ENCODE measurements at regions not wholly inside any gene's neighbourhood (a gene's known extent, or its start where the extent isn't known, plus 50 kb on each side); places are given as distances from the start of the nearest gene placed in this dataset.

DNA sequence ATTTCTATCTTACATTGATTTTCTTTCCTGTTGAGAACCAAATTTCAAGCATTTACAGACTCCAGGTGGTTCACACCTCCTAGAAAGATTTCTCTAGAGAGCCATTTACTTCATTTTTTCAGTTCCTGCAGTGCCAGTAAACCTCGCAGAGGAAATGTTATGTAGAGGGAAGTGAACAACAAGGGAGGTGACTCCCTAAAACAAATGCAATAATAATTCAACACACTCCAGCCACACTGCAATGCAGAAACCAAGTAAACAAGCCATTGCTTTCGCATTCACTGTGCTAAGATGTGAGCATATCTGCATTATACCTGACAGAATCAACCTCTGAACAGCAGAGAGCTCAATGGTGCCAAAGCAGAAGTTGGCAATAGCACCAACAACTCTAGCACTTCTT lies 215.1 kb downstream of the RBM26 start:
- H3K27me3 ChIP-seq (ENCODE audit: low read length), result no peaks in the 10 kb centered on the region
- H3K9me3 ChIP-seq (ENCODE audit: insufficient read depth, low read length), result no peaks in the 10 kb centered on the region
- H2AFZ ChIP-seq (ENCODE audit: low read depth, low read length, severe bottlenecking), result no peak overlapping the region
- no peaks in the 10 kb centered on the region for H4K20me1 ChIP-seq (ENCODE audit: low read depth, low read length)
- TF ChIP-seq, protein P1, sequence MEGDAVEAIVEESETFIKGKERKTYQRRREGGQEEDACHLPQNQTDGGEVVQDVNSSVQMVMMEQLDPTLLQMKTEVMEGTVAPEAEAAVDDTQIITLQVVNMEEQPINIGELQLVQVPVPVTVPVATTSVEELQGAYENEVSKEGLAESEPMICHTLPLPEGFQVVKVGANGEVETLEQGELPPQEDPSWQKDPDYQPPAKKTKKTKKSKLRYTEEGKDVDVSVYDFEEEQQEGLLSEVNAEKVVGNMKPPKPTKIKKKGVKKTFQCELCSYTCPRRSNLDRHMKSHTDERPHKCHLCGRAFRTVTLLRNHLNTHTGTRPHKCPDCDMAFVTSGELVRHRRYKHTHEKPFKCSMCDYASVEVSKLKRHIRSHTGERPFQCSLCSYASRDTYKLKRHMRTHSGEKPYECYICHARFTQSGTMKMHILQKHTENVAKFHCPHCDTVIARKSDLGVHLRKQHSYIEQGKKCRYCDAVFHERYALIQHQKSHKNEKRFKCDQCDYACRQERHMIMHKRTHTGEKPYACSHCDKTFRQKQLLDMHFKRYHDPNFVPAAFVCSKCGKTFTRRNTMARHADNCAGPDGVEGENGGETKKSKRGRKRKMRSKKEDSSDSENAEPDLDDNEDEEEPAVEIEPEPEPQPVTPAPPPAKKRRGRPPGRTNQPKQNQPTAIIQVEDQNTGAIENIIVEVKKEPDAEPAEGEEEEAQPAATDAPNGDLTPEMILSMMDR (IDR thresholded peaks at IDR 0.05; ENCODE audit: insufficient read depth, low read length, poor library complexity, severe bottlenecking), result no peak
- TF ChIP-seq EZH2phosphoT487 (conservative IDR thresholded peaks at IDR 0.05; ENCODE audit: low read length), result no peak
- H3K4me2 ChIP-seq (ENCODE audit: low read depth, low read length, poor library complexity, severe bottlenecking), result no peak overlapping the region
- H3K4me3 ChIP-seq (ENCODE audit: insufficient read depth, low read length, poor library complexity, severe bottlenecking), result no peak overlapping the region
- H3K9me2 ChIP-seq (replicated peaks; ENCODE audit: insufficient read depth, low read length), result no peaks in the 10 kb centered on the region
- H3K27ac ChIP-seq (ENCODE audit: low read depth, low read length), result no peak overlapping the region
- peaks cover 3% of the 10 kb centered on the region; the same call in 1 of the 2 replicates for H3F3A ChIP-seq (ENCODE audit: insufficient read depth)
- no peak overlapping the region for H3K9ac ChIP-seq (ENCODE audit: low read length)
- H3K79me2 ChIP-seq (ENCODE audit: insufficient read depth, low read length), result no peaks in the 10 kb centered on the region
- no peaks in the 10 kb centered on the region for H3K36me3 ChIP-seq (ENCODE audit: low read length)

DNA sequence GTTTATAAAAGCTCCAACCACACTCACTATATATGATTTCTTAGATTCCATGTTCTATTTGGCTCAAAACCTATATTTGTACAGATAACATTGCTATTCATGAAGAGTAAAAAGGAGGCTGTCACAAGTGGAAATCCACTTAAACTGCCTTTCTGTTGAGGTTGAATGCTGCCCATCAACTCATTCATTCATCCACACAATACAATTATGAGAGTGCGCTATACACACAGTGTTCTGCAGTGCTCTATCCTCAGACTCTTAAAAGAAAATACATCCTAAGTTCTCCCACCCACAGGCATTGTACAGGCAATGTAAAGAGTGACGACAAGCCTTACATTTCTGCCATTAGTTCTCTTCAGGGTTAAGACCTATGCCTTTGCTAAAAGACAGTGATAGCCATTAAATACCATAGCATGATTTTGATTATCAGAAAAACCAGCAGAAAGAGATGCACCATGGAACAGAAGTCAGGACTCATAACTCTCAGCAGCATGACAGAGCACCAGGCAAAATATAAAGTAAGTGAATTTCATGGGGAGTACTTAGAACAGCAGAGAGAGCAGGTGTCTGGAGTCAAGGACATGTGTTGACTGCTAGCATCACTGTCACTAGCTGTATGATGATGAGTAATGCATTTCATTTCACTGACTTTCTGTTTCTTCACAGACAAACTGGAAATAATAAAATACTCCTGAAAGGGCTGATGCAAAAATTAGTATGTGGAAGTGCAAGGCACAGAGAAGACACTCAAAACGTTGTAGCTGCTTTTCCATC lies 218.0 kb downstream of the RBM26 start:
- H4K20me1 ChIP-seq (ENCODE audit: low read depth, low read length), result no peaks in the 10 kb centered on the region
- no peak for TF ChIP-seq EZH2phosphoT487 (conservative IDR thresholded peaks at IDR 0.05; ENCODE audit: low read length)
- TF ChIP-seq, protein P1 (IDR thresholded peaks at IDR 0.05; ENCODE audit: insufficient read depth, low read length, poor library complexity, severe bottlenecking), result no peak
- no peak overlapping the region for H3K9ac ChIP-seq (ENCODE audit: low read length)
- H3K27me3 ChIP-seq (ENCODE audit: low read length), result no peaks in the 10 kb centered on the region
- no peaks in the 10 kb centered on the region for H3K9me3 ChIP-seq (ENCODE audit: insufficient read depth, low read length)
- no peak overlapping the region for H2AFZ ChIP-seq (ENCODE audit: low read depth, low read length, severe bottlenecking)
- no peaks in the 10 kb centered on the region for H3K36me3 ChIP-seq (ENCODE audit: low read length)
- no peak overlapping the region for H3K4me3 ChIP-seq (ENCODE audit: insufficient read depth, low read length, poor library complexity, severe bottlenecking)
- H3K9me2 ChIP-seq (replicated peaks; ENCODE audit: insufficient read depth, low read length), result no peaks in the 10 kb centered on the region
- peaks cover 3% of the 10 kb centered on the region; the same call in 1 of the 2 replicates for H3F3A ChIP-seq (ENCODE audit: insufficient read depth)
- no peak overlapping the region for H3K4me2 ChIP-seq (ENCODE audit: low read depth, low read length, poor library complexity, severe bottlenecking)
- H3K79me2 ChIP-seq (ENCODE audit: insufficient read depth, low read length), result no peaks in the 10 kb centered on the region
- no peak overlapping the region for H3K27ac ChIP-seq (ENCODE audit: low read depth, low read length)

DNA sequence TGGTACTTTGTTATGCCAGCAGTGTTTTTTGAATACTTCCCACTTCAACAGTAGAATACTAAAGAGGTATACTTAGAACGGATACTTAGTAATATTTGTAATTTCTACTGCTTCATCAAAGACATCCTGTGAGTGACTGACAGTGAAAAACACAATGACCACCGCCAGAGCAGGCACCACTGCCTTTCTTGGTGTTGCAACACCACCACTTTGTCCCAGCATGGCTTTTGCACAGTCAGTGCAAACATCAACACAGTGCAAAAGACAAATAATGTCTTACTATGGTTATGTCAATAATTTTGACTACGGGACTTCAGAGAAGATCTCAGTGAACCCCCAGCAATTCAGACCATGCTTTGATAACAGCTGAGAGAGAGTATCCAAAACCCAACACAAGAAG lies 220.5 kb downstream of the RBM26 start:
- no peak for TF ChIP-seq EZH2phosphoT487 (conservative IDR thresholded peaks at IDR 0.05; ENCODE audit: low read length)
- TF ChIP-seq, protein P1 (IDR thresholded peaks at IDR 0.05; ENCODE audit: insufficient read depth, low read length, poor library complexity, severe bottlenecking), result no peak
- H3K9me3 ChIP-seq (ENCODE audit: insufficient read depth, low read length), result no peaks in the 10 kb centered on the region
- H3F3A ChIP-seq (ENCODE audit: insufficient read depth), result no peaks in the 10 kb centered on the region
- no peak overlapping the region for H3K4me3 ChIP-seq (ENCODE audit: insufficient read depth, low read length, poor library complexity, severe bottlenecking)
- no peaks in the 10 kb centered on the region for H3K9me2 ChIP-seq (replicated peaks; ENCODE audit: insufficient read depth, low read length)
- no peak overlapping the region for H3K9ac ChIP-seq (ENCODE audit: low read length)
- no peaks in the 10 kb centered on the region for H4K20me1 ChIP-seq (ENCODE audit: low read depth, low read length)
- no peaks in the 10 kb centered on the region for H3K79me2 ChIP-seq (ENCODE audit: insufficient read depth, low read length)
- no peaks in the 10 kb centered on the region for H3K27me3 ChIP-seq (ENCODE audit: low read length)
- no peak overlapping the region for H3K4me2 ChIP-seq (ENCODE audit: low read depth, low read length, poor library complexity, severe bottlenecking)
- H3K36me3 ChIP-seq (ENCODE audit: low read length), result no peaks in the 10 kb centered on the region
- no peak overlapping the region for H3K27ac ChIP-seq (ENCODE audit: low read depth, low read length)
- no peak overlapping the region for H2AFZ ChIP-seq (ENCODE audit: low read depth, low read length, severe bottlenecking)
